ENCODE measurements at regions not wholly inside any gene's neighbourhood (a gene's known extent, or its start where the extent isn't known, plus 50 kb on each side); places are given as distances from the start of the nearest gene placed in this dataset.

DNA sequence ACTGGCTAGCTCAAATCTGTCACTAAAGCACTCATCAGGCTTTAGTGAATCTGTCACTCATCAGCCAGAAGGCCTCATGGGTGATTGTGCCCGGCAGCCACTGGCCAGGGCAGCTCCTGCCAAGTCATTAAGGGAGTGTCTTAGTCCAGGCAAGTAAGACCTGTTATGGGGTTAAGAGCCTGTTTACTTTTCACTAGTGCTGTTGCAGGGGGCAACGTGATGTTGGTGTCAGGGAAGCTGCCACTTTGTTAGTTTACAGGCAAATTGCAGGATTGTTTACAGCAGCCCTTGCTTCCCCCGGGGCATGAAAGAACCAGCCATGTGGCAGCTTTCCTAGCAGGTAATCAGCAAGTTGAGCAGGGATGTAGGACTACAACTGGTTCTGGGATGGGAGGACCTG is 155.6 kb upstream of the NCAM1 start (continued):
- TF ChIP-seq KDM4A (IDR thresholded peaks at IDR 0.05; ENCODE audit: low read depth, low read length, severe bottlenecking) (no peak), CHD1 (IDR thresholded peaks at IDR 0.05; ENCODE audit: low read depth, low read length) (no peak), RAD21 (IDR thresholded peaks at IDR 0.05 in 1 of 2, conservative IDR thresholded peaks at IDR 0.05 in 1 of 2; ENCODE audit: low read depth in 2 of 2, low read length in 2 of 2) (no peak), SRF (IDR thresholded peaks at IDR 0.05; ENCODE audit: low read depth, low read length) (no peak)

Data from H1 (cell line).